Caki2 (cell line): ENCODE measurements at regions not wholly inside any gene's neighbourhood (a gene's known extent, or its start where the extent isn't known, plus 50 kb on each side); places are given as distances from the start of the nearest gene placed in this dataset.

Experiments used
- DNase-seq: peaks from one replicate; pipeline ENCODE4 v3.0.0-alpha.2; 2015; ENCODE audit warnings: low read depth
- in situ Hi-C: cut with HindIII; loops from 2 replicates; pipeline ENCODE4 v1.10.0; 2016; ENCODE audit warnings: low sequenced_read_pairs, low pct_unique_long_range_greater_than_20kb, mixed read lengths

- DNase-seq = no peak
- in situ Hi-C loops = no loop called here
Measured at GRCh38 chr12:124093297-124093696, 120.3 kb downstream of the ZNF664 start.

DNA sequence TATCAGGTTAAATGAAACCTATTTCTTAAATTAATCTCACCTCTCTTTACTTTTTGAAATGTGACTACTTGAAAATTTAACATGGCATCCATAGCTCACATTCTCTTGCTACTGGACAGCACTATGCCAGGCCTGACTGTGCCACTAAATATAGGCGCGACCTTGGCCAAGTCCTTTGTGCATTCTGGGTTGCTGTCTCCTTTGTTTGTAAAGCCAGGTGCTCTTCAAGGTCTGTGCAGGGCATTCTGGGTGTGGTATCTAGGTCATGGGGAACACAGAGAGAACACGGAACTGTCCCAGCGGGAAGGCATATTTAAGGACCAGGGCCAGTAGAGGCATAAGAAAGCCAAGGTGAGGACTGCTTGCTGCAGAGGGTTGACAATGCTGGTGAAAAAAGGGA is 121.2 kb downstream of the ZNF664 start:
- in situ Hi-C loops = no loop called here
- DNase-seq = no peak

DNA sequence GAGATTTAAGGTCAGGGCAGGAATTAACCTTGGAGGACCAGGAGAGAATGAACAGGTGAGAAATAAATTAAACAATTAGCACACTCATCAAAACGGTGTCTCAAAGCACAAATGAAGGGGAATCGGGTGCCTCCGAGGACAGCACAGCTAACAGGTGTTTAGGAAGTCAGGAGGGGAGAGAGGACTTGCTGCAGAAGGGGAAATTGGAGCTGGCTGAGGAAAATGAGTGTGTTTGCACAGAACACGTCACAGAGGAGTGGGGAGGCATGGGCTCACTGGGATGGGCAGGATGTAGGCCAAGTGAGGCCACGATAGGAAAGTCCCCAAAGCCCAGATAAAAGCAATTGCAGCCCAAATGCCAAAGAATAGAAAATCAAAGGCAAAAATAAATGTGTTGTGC is 121.7 kb downstream of the ZNF664 start:
- DNase-seq = no peak
- in situ Hi-C loops = no loop called here

- in situ Hi-C loops = no loop called here
- DNase-seq = no peak
Measured at GRCh38 chr12:124096109-124096508, 123.1 kb downstream of the ZNF664 start.

DNA sequence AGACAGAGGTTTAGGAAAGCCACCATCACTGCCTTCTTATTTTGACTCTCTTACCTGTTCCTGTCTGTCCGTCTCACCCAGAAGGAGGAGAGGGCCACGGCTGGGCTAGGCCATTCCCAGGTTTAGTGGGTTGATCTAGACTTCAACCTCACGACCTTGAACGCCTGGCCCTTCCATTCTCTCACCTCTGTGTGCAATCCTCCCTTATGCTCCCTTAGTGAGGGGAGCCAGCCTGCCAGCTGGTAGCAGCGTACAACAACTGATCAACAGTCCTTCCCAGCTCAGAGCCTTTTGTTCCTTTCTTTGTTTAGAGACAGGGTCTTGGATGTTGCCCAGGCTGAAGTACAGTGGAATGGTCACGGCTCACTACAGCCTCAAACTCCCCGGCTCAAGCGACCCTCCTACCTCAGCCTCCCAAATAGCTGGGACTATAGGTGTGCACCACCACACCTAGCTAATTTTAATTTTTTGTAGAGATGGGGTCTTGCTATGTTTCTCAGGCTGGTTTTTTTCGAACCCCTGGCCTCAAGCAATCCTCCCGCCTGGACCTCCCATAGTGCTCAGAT is 123.9 kb downstream of the ZNF664 start:
- DNase-seq = no peak

GRCh38 chr12:124097701-124098100 is 124.7 kb downstream of the ZNF664 start:
- no peak for DNase-seq
- in situ Hi-C loops = no loop called here

More for the DNA sequence above, 123.9 kb downstream of the ZNF664 start:
- in situ Hi-C loops = no loop called here

DNA sequence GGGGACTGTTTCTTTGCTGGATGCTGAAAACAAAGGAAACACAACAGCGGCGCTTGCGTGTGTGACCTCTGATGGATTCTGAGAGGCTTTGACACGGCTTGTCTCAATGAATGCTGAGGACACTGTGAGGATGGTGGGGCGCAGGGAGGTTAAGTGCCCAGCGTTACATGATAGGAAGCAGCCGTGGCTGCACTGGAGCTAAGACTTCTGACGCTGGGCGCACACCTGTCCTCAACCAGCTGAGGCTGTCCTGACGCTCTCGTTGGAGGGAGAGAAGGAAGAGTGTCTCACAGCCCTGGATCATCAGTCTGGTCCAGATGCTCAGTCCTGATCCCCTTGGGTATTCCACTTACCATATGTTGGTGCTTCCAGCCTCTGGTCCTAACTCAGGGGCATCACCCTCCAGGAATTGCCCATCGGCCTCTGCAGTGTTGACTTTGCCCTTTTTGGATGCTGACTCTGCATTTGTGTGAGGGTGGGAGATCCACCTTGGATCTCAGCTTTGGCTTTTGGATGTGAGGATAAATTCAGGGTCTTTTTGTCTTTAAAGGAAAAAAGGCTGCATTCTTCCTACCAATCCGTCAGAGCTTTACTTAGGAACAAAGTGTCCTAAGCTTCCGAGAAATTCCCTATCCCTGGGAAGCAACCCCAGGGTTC is 125.2 kb downstream of the ZNF664 start:
- no peak for DNase-seq
- in situ Hi-C loops = no loop called here

DNA sequence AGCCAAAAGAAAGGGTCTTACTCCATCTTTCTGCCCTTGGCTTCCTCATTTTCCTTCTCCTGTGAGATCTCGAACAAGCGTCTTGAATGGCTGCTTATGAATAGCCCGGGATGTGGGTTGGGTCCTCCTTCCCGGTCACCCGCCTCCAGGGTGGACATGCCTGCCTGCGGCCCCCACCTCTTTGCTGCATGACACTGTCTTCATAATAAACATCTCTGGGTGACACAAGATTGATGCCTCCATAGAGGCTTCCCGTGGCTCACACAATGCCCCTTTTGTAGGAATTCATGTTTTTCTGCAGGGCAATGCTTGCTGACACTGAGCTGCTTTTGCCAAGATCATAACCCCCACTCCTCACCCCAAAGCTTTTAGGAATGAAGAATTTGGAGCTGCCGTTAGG is 125.9 kb downstream of the ZNF664 start:
- no peak for DNase-seq
- in situ Hi-C loops = no loop called here

- no peak for DNase-seq
- in situ Hi-C loops = no loop called here
Measured at GRCh38 chr12:124099661-124100060, 126.6 kb downstream of the ZNF664 start.

DNA sequence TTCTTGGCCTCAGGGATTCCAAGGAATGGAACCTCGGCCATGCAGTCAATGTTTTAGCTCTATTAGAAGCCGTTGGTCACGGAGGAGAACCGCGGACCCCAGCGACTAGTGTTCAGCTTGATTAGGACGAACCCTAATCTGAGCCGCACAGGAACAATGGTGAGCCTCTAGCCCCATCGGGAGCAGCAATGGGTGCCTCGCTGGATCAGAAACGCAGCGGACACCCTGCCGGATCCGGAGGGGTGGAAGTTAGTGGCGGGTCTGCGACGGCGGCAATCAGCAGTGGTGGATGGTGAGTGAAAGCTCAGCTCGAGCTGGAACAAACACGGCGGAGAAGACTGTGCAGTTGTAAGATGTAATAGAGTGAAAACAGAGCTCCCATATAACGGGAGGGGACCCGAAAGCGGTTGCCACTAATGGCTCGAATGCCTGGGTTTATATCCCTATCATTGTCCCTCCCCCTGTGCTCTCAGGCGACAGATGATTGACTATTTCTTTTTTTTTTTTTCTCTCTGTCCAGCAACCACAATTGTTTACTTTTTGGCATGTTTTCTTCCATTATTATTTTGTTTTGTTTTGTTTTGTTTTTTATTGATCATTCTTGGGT is 127.7 kb downstream of the ZNF664 start:
- in situ Hi-C loops = no loop called here
- no peak for DNase-seq

GRCh38 chr12:124105546-124105945 is 132.5 kb downstream of the ZNF664 start:
- no peak for DNase-seq
- in situ Hi-C loops = no loop called here

- in situ Hi-C loops = no loop called here
- no peak for DNase-seq
Measured at GRCh38 chr12:124107351-124107750, 134.3 kb downstream of the ZNF664 start.

DNA sequence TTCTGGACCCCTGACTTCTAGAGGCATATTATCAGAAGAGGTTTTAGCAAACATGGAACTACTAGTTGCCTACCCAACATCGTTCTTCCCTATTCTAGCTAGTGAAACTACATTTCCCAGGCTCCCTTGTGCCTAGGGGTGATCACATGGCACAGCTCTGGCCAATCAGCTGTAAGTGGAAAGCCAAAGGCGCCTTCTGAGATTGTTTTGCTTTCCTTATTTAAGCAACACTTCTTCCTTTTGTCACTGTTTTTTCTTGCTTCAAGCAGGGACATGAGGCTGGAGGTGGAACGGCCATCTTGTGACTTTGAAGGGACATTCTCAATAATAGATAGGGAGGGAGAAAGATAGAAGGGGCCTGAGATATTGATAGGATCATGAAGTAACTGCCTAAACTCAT is 136.7 kb downstream of the ZNF664 start:
- in situ Hi-C loops = no loop called here
- DNase-seq = peak; percentile 59

DNA sequence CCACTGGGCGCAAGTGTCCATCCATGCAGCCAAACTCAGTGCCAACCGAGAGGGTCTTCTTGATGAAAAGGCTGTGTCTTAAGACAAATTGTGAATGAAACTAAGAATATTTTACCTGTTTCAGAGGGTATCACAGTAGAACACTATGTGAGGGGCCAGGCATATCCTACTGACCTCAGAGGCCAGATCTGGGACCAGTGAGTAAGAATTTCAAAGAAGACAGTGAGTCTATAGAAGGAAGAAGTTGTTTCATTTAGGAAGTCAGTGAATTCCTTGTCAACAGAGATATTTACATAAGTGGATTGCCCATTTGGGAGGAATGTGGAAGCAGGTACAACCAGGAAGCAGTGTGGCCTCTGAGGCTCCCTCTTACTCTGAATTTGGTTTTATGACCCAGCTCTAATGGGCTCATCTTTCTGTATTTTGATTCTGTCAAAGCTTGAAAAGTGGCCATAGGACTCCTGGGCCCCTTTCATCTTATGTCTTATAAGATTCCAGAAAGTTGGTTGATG is 137.4 kb downstream of the ZNF664 start:
- in situ Hi-C loops = no loop called here
- no peak for DNase-seq

GRCh38 chr12:124111006-124111405 is 138.0 kb downstream of the ZNF664 start:
- in situ Hi-C loops = no loop called here
- no peak for DNase-seq

DNA sequence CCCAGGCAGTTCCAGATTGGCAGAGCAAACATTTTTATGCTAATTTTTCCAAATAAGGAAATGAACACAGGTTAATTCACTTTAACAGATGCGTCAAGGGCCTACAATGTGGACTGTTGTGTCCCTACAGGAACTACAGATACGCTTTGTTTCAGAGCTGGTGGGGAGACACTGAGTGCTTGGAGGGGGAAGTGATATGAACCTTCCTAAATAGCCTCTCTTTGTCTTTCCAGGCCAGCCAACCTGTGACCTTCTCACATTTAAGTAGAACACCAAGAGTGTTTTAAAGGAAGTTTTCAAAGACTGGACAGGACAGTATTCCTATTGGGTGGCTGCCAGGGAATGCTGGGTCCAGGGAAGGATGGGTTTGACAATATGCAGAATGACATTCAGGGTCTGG is 141.3 kb downstream of the ZNF664 start:
- in situ Hi-C loops = no loop called here
- DNase-seq = no peak

- in situ Hi-C loops = no loop called here
- no peak for DNase-seq
Measured at GRCh38 chr12:124115496-124115895, 142.5 kb downstream of the ZNF664 start.

- no peak for DNase-seq
- in situ Hi-C loops = no loop called here
Measured at GRCh38 chr12:124115976-124116690, 143.1 kb downstream of the ZNF664 start.

- DNase-seq = no peak
- in situ Hi-C loops = no loop called here
Measured at GRCh38 chr12:124120739-124121138, 147.7 kb downstream of the ZNF664 start.
